Caco-2 (cell line): ENCODE measurements at regions not wholly inside any gene's neighbourhood (a gene's known extent, or its start where the extent isn't known, plus 50 kb on each side); places are given as distances from the start of the nearest gene placed in this dataset.

ENCODE experiments used
- BruUV-seq: library from RNA; stranded (reverse); fragments of 400-500 nt; replicated peaks from 2 replicates; lab custom pipeline; 2021; lab: Mats Ljungman, UMichigan
- CTCF ChIA-PET: fragments of 300-600 bp; sonication (Branson Sonifier 250); formaldehyde crosslinking; loops from one replicate; lab custom pipeline; 2022; ENCODE audit warnings: antibody characterized with exemption; lab: Charles Lee
- POLR2A ChIA-PET: fragments of 300-600 bp; sonication (Branson Sonifier 250); formaldehyde crosslinking; loops from one replicate; lab custom pipeline; 2022; ENCODE audit warnings: antibody characterized with exemption; lab: Charles Lee
- DNase-seq, 2 experiments: peaks; one replicate each; pipeline versions ENCODE4 v3.0.0 to v3.0.0-alpha.2; 2020 to 2022
- H3K27me3 ChIP-seq: replicated peaks from 2 replicates; pipeline ENCODE4 v1.6.0; 2011; ENCODE audit warnings: low read length; ENCODE audit not compliant: control insufficient read depth, insufficient read depth
- H3K36me3 ChIP-seq: 2 replicates; pipeline ENCODE4 v1.5.1; 2011; ENCODE audit warnings: low read length; ENCODE audit not compliant: control insufficient read depth, insufficient read depth
- H3K4me1 ChIP-seq: fragments of 250-450 bp; sonication (Bioruptor Pico); 2 replicates; pipeline ENCODE4 v1.5.1; 2020; ENCODE audit warnings: mild to moderate bottlenecking
- H3K4me3 ChIP-seq: 2 replicates; pipeline ENCODE4 v1.5.1; 2011; ENCODE audit warnings: low read depth, mild to moderate bottlenecking, control low read depth, low read length
- H3K9me3 ChIP-seq: fragments of 250-450 bp; sonication (Bioruptor Pico); 2 replicates; pipeline ENCODE4 v1.5.1; 2020; ENCODE audit warnings: mild to moderate bottlenecking, moderate library complexity
- H3K27ac Mint-ChIP-seq: one replicate; pipeline ENCODE4 v1.8.0; 2022; ENCODE audit warnings: mixed read lengths; ENCODE audit not compliant: unreplicated experiment
- H3K27me3 Mint-ChIP-seq: one replicate; pipeline ENCODE4 v1.8.0; 2022; ENCODE audit warnings: mixed read lengths; ENCODE audit not compliant: insufficient read depth, unreplicated experiment
- H3K36me3 Mint-ChIP-seq: one replicate; pipeline ENCODE4 v1.8.0; 2022; ENCODE audit warnings: mild to moderate bottlenecking, mixed read lengths; ENCODE audit not compliant: insufficient read depth, unreplicated experiment
- H3K4me1 Mint-ChIP-seq: one replicate; pipeline ENCODE4 v1.8.0; 2022; ENCODE audit warnings: low read depth, mixed read lengths; ENCODE audit not compliant: unreplicated experiment
- H3K4me3 Mint-ChIP-seq: one replicate; pipeline ENCODE4 v1.8.0; 2022; ENCODE audit warnings: mild to moderate bottlenecking, moderate library complexity, mixed read lengths; ENCODE audit not compliant: unreplicated experiment
- H3K9me3 Mint-ChIP-seq: one replicate; pipeline ENCODE4 v1.8.0; 2022; ENCODE audit warnings: mixed read lengths; ENCODE audit not compliant: unreplicated experiment
- CTCF ChIP-seq, 2 experiments: fragments of 200-600 bp in 1 of 2; IDR thresholded peaks; 1 replicate in 1 of 2; 2 replicates in 1 of 2; pipeline versions ENCODE4 v1.5.1 to v1.8.0; 2011 to 2022; ENCODE audit warnings: antibody characterized with exemption in 1 of 2, control low read depth in 1 of 2, inconsistent platforms in 1 of 2, low read depth in 1 of 2, low read length in 1 of 2, mild to moderate bottlenecking in 1 of 2, moderate library complexity in 1 of 2; ENCODE audit not compliant: insufficient read depth in 1 of 2, severe bottlenecking in 1 of 2, unreplicated experiment in 1 of 2
- intact Hi-C: fragments of 100-400 bp; cut with micrococcal nuclease; formaldehyde crosslinking; loops from one replicate; pipeline ENCODE4 v1.10.0; 2022; ENCODE audit not compliant: unreplicated experiment

GRCh38 chr10:130923596-130923995, 387.9 kb downstream of the TCERG1L start:
- peaks cover 5% of the 10 kb centered on the region for H3K9me3 Mint-ChIP-seq
- Histone ChIP-seq H3K4me1 (no peaks in the 10 kb centered on the region), H3K27me3 (no peaks in the 10 kb centered on the region), H3K9me3 (peaks cover 7% of the 10 kb centered on the region; the same call in 1 of the 2 replicates), H3K4me3 (no peak overlapping the region), H3K36me3 (no peaks in the 10 kb centered on the region)
- no peaks in the 10 kb centered on the region for H3K36me3 Mint-ChIP-seq
- TF ChIP-seq CTCF (IDR thresholded peaks at IDR 0.05; ENCODE audit: insufficient read depth in 1 of 2, low read depth in 1 of 2, low read length in 1 of 2, severe bottlenecking in 1 of 2, unreplicated experiment in 1 of 2): no peak
- no peaks in the 10 kb centered on the region for H3K27me3 Mint-ChIP-seq
- intact Hi-C loops: no loop called here
- H3K4me1 Mint-ChIP-seq: no peaks in the 10 kb centered on the region
- no peak overlapping the region for H3K4me3 Mint-ChIP-seq
- ChIA-PET POLR2A (no interaction called here), CTCF (interaction anchor here (0.7 kb wide), 1 partner anchor 1028 kb away, joined by 5 read pairs; no protein-coding TSS in a partner anchor)
- no peak for DNase-seq
- BruUV-seq: no TSS peak
- no peak overlapping the region for H3K27ac Mint-ChIP-seq

GRCh38 chr10:130924138-130924819, 387.2 kb downstream of the TCERG1L start:
- H3K27me3 Mint-ChIP-seq: no peaks in the 10 kb centered on the region
- no peak overlapping the region for H3K4me3 Mint-ChIP-seq
- BruUV-seq: no TSS peak
- no peaks in the 10 kb centered on the region for H3K4me1 Mint-ChIP-seq
- ChIA-PET CTCF (no interaction called here), POLR2A (interaction anchor here (0.6 kb wide), 1 partner anchor 307 kb away, joined by 3 read pairs; no protein-coding TSS in a partner anchor)
- no peaks in the 10 kb centered on the region for H3K36me3 ChIP-seq
- no peak overlapping the region for H3K27ac Mint-ChIP-seq
- no peaks in the 10 kb centered on the region for H3K27me3 ChIP-seq
- no peaks in the 10 kb centered on the region for H3K4me1 ChIP-seq
- no peaks in the 10 kb centered on the region for H3K9me3 Mint-ChIP-seq
- no peak for DNase-seq
- H3K9me3 ChIP-seq: peaks cover 7% of the 10 kb centered on the region; the same call in 1 of the 2 replicates
- TF ChIP-seq CTCF (IDR thresholded peaks at IDR 0.05; ENCODE audit: insufficient read depth in 1 of 2, low read depth in 1 of 2, low read length in 1 of 2, severe bottlenecking in 1 of 2, unreplicated experiment in 1 of 2): no peak
- H3K36me3 Mint-ChIP-seq: no peaks in the 10 kb centered on the region
- intact Hi-C loops: no loop called here
- no peak overlapping the region for H3K4me3 ChIP-seq

- H3K4me3 ChIP-seq: no peak overlapping the region
- Mint-ChIP-seq H3K36me3 (no peaks in the 10 kb centered on the region), H3K4me1 (no peaks in the 10 kb centered on the region), H3K27me3 (no peaks in the 10 kb centered on the region), H3K27ac (no peak overlapping the region), H3K9me3 (peaks cover 8% of the 10 kb centered on the region), H3K4me3 (no peak overlapping the region)
- TF ChIP-seq CTCF (IDR thresholded peaks at IDR 0.05; ENCODE audit: insufficient read depth in 1 of 2, low read depth in 1 of 2, low read length in 1 of 2, severe bottlenecking in 1 of 2, unreplicated experiment in 1 of 2): no peak
- no peak for DNase-seq
- intact Hi-C loops: no loop called here
- H3K9me3 ChIP-seq: peaks cover 7% of the 10 kb centered on the region; the same call in 1 of the 2 replicates
- CTCF ChIA-PET: no interaction called here
- POLR2A ChIA-PET: no interaction called here
- no peaks in the 10 kb centered on the region for H3K27me3 ChIP-seq
- H3K36me3 ChIP-seq: no peaks in the 10 kb centered on the region
- H3K4me1 ChIP-seq: no peaks in the 10 kb centered on the region
- BruUV-seq: no TSS peak
Measured at GRCh38 chr10:130926442-130926841, 385.1 kb downstream of the TCERG1L start.
